Stimulated activated CD4-positive, alpha-beta T cell treated with anti-CD3 and anti-CD28 coated beads, Interleukin-15, amount 100 ng/mL, for 1 hour (primary cell): ENCODE measurements at regions not wholly inside any gene's neighbourhood (a gene's known extent, or its start where the extent isn't known, plus 50 kb on each side); places are given as distances from the start of the nearest gene placed in this dataset.
"Not testable (repeated sequence)": the region's sequence is repeated elsewhere in the genome, so short reads cannot be mapped to it uniquely, and the experiment has no call there.

ENCODE experiments used
- DNase-seq, 2 donors: peaks; one replicate each; pipeline ENCODE4 v3.0.0-alpha.2; 2020; ENCODE audit warnings: low read depth in 1 of 2, low spot score in 1 of 2

GRCh38 chr1:149228672-149229585 lies 125.6 kb upstream of the NBPF9 start:
- DNase-seq = not testable (repeated sequence)

- not testable (repeated sequence) for DNase-seq
These were observed 126.5 kb upstream of the NBPF9 start for GRCh38 chr1:149229813-149230212.

GRCh38 chr1:149234926-149235914 lies 131.9 kb upstream of the NBPF9 start:
- not testable (repeated sequence) for DNase-seq

GRCh38 chr1:149237515-149237914 lies 134.2 kb upstream of the NBPF9 start:
- DNase-seq = not testable (repeated sequence)

- DNase-seq = not testable (repeated sequence)
These were observed 136.7 kb upstream of the NBPF9 start for GRCh38 chr1:149239897-149240508.

GRCh38 chr1:149240530-149240929 lies 137.2 kb upstream of the NBPF9 start:
- DNase-seq = not testable (repeated sequence)

- not testable (repeated sequence) for DNase-seq
These were observed 137.9 kb upstream of the NBPF9 start for GRCh38 chr1:149241272-149241671.

GRCh38 chr1:149243572-149243971 lies 140.2 kb upstream of the NBPF9 start:
- DNase-seq = not testable (repeated sequence)

- DNase-seq = not testable (repeated sequence)
These were observed 141.3 kb upstream of the NBPF9 start for GRCh38 chr1:149244621-149245020.

- DNase-seq = not testable (repeated sequence)
These were observed 142.9 kb upstream of the NBPF9 start for GRCh38 chr1:149246212-149246611.

GRCh38 chr1:149248610-149249009 lies 145.3 kb upstream of the NBPF9 start:
- DNase-seq = not testable (repeated sequence)

GRCh38 chr1:149249850-149250467 lies 146.6 kb upstream of the NBPF9 start:
- DNase-seq = not testable (repeated sequence)

GRCh38 chr1:149254894-149255847 lies 151.8 kb upstream of the NBPF9 start:
- not testable (repeated sequence) for DNase-seq

- not testable (repeated sequence) for DNase-seq
These were observed 156.9 kb upstream of the NBPF9 start for GRCh38 chr1:149260284-149260683.

GRCh38 chr1:149260736-149261340 lies 157.5 kb upstream of the NBPF9 start:
- not testable (repeated sequence) for DNase-seq

- DNase-seq = not testable (repeated sequence)
These were observed 163.9 kb upstream of the NBPF9 start for GRCh38 chr1:149267287-149267686.

GRCh38 chr1:149269001-149269702 lies 165.8 kb upstream of the NBPF9 start:
- DNase-seq = not testable (repeated sequence)

- DNase-seq = not testable (repeated sequence)
These were observed 166.5 kb upstream of the NBPF9 start for GRCh38 chr1:149269833-149270232.
